GM21367 (cell line): ENCODE measurements at regions not wholly inside any gene's neighbourhood (a gene's known extent, or its start where the extent isn't known, plus 50 kb on each side); places are given as distances from the start of the nearest gene placed in this dataset.
"Not testable (repeated sequence)": the region's sequence is repeated elsewhere in the genome, so short reads cannot be mapped to it uniquely, and the experiment has no call there.

Source experiments
- ATAC-seq: cut with Tn5 transposase; IDR thresholded peaks from one replicate; pipeline ENCODE4 v1.9.1; 2021; ENCODE audit not compliant: unreplicated experiment

GRCh38 chr3:81068546-81068945, 692.9 kb downstream of the GBE1 start:
- ATAC-seq, result no peak

- no peak for ATAC-seq
Observed at GRCh38 chr3:81063896-81064295, 697.5 kb downstream of the GBE1 start.

- not testable (repeated sequence) for ATAC-seq
Observed at GRCh38 chr3:81051133-81051532, 710.3 kb downstream of the GBE1 start.

- ATAC-seq, result no peak
Observed at GRCh38 chr3:81048058-81048665, 713.3 kb downstream of the GBE1 start.

- ATAC-seq, result no peak
Observed at GRCh38 chr3:81045976-81046375, 715.5 kb downstream of the GBE1 start.

GRCh38 chr3:81045246-81045645, 716.2 kb downstream of the GBE1 start:
- ATAC-seq, result no peak

- ATAC-seq, result no peak
Observed at GRCh38 chr3:81043660-81044199, 717.7 kb downstream of the GBE1 start.

- ATAC-seq, result no peak
Observed at GRCh38 chr3:81043009-81043408, 718.4 kb downstream of the GBE1 start.

GRCh38 chr3:81041331-81041730, 720.1 kb downstream of the GBE1 start:
- ATAC-seq, result no peak

GRCh38 chr3:81040107-81040506, 721.3 kb downstream of the GBE1 start:
- no peak for ATAC-seq

- ATAC-seq, result no peak
Observed at GRCh38 chr3:81033684-81034083, 727.8 kb downstream of the GBE1 start.

- ATAC-seq, result no peak
Observed at GRCh38 chr3:81033185-81033584, 728.3 kb downstream of the GBE1 start.

- ATAC-seq, result no peak
Observed at GRCh38 chr3:81029861-81030260, 731.6 kb downstream of the GBE1 start.

- ATAC-seq, result no peak
Observed at GRCh38 chr3:81027344-81027743, 734.1 kb downstream of the GBE1 start.

- ATAC-seq, result no peak
Observed at GRCh38 chr3:81024560-81024959, 736.9 kb downstream of the GBE1 start.

GRCh38 chr3:81022339-81022738, 739.1 kb downstream of the GBE1 start:
- ATAC-seq, result no peak

- ATAC-seq, result no peak
Observed at GRCh38 chr3:81013360-81013759, 748.1 kb downstream of the GBE1 start.

- no peak for ATAC-seq
Observed at GRCh38 chr3:81005992-81006391, 755.5 kb downstream of the GBE1 start.

- no peak for ATAC-seq
Observed at GRCh38 chr3:81003817-81004216, 757.6 kb downstream of the GBE1 start.

GRCh38 chr3:81003008-81003645, 758.3 kb downstream of the GBE1 start:
- ATAC-seq, result no peak

- no peak for ATAC-seq
Observed at GRCh38 chr3:80999481-80999880, 762.0 kb downstream of the GBE1 start.

- ATAC-seq, result no peak
Observed at GRCh38 chr3:80998022-80998421, 763.4 kb downstream of the GBE1 start.

GRCh38 chr3:80997622-80998021, 763.8 kb downstream of the GBE1 start:
- no peak for ATAC-seq
